Hippocampal formation (tissue), 2 donors: ENCODE measurements at regions not wholly inside any gene's neighbourhood (a gene's known extent, or its start where the extent isn't known, plus 50 kb on each side); places are given as distances from the start of the nearest gene placed in this dataset.

Experiments
- DNase-seq, 2 donors: peaks; one replicate each; lab custom pipeline; 2025; lab: John Stamatoyannopoulos, UW

DNA sequence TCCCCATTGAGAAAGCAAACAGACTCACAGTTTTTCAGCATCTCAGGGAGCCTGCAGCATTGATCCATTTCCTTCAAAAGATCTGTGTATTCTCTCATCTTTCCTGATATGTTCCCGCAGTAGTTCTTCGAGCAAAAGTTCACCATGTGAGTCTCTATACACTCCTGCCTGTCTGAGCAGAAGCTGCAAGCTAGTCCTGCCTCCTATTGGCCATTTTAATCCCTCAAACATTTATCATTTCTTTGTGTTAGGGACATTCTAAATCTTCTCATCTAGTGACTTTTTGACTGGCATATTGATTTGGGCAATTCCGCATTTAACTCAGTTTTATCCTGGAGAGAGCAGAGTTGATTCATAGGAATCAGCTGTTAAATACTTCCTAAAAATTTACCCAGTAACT lies 660.4 kb upstream of the KLF12 start:
- no peak for DNase-seq

DNA sequence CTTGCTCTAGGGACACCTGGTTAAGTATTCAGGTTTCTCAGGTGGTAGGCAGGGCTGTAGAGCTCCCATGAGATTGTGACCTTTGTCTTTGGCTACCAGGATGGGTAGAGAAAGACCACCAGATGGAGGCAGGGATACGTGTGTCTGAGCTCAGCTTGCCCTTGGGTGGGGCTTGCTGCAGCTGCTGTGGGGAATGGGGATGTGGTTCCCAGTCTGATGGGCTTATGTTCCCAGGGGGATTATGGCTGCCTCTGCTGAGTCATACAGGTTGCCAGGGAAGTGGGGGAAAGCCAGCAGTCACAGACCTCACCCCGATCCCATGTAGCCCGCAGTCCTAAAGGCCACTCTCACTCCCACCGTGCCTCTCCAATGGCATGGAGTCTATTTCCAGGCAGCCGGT lies 659.9 kb upstream of the KLF12 start:
- DNase-seq = no peak

DNA sequence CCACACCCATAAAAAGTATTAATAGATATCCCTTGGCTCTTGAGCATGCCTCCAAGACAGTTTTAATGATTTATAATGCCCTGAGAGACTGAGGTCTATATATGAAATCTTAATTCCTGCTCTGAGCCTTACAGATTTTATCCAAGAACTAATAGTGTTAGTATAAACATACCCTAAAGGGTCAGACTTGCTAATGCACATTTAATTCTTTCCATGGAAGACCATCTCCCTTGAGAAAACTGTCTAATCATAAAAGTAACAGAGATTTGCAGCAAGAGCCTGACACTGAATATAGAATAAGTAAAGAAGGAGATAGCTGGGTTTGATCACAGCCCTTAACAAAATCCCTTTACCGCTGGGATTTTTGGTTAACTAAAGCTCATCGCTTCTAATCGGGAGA lies 650.8 kb upstream of the KLF12 start:
- no peak for DNase-seq

DNA sequence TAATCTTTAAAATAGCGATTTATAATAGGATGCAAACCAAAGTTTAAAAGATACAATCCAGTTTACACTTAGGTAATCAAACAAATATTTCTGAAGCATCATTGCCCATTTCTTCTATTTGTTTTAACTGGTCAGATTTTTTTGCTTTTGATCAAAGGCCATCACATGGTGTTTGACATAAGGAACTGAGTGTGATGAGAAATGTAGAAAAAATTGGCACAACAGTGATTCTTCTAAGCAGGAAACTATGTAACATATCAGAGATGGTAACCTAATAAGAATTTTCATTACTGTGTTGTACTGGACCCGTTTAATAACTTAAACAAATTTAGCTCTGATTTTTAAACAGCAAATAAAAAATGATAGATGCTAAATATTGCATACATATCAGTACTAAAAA lies 644.7 kb upstream of the KLF12 start:
- no peak for DNase-seq

DNA sequence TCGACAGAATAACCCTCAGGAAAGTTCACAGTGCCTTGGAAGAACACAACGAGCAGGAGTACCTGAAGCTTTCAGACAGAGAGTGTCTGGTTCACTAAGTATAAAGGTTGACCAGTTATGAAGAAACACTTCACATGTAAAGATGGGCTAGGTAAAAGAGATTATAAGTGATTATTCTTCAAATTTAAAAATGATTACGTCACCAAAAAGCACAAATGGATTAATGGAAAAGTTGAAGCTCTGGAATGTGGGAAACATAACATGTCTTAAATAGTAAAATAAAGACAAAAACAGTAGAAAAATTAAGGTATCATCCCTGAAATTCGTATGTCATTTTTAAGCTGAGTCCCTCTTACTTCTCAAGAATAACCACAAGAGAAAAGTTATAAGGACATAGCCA lies 643.9 kb upstream of the KLF12 start:
- DNase-seq = no peak

DNA sequence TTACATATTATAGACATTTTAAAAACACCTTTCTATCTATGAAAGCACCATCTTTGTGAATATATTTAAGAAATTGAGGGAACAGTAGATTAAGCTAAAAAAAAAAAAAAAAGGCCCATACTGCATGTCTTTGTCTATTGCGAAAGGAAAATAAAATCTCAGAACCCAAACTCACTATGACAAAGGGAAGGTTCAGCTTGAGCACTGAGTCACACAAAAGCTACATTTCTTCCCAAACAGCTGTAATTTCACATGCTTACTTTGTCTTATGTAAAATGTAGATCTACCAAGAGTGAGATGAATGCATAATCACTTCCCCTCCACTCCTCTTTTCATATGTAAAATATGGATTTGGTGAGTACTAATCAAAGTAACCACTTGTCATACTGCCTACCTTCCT lies 640.1 kb upstream of the KLF12 start:
- no peak for DNase-seq

DNA sequence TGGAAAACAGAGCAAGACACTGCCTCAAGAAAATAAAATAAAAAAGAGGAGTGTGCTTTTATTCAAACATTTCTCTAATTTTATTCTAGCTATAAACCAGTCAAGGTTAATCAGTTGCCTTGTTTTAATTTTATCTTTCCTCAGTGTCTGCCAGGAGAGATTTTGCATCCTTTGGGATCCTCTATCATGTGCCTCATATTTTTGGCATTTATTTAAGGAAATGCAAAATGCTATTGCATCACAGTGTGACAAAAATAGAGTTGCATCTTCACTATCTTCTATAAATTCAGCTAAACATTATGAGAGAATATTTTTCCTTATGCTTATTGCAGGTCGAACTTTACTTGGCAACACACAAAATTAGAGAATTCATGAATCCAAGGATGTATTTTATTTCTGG lies 639.0 kb upstream of the KLF12 start:
- no peak for DNase-seq

DNA sequence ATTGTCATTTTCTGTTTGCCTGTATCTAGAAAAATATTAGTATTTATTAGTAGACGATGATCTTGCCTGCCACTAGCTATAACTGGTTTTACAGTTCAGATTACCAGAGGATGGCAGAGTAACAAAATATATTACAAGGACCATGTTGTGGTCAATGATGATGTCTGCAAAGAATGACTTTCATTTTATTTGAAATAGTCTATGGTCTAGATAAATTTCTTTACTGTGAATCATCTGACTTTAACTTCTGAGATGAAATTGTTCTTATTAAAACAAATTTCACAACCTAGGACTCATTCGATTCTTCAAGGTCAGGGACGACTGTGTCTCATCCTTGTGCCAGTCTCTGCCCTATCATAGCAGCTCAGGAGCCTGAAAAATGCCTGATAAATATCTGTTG lies 637.8 kb upstream of the KLF12 start:
- DNase-seq = no peak

DNA sequence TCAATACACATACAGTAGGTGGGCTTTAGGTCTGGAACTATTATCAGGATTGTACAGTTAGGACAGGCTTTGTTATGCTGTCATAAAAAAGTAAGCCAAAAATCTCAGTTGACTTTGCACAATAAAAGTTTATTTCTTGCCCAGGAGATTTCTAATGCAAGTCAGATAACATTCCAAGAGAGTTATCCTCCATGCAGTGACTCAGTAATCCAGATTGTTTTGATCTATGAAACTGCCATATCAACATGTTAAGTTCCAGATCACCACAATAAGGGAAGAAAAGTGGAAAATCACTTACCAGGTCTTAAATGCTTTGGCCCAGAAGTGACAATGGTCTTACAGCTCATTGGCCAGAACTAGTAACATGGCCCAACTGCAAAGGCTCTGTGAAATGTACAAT lies 636.2 kb upstream of the KLF12 start:
- no peak for DNase-seq

DNA sequence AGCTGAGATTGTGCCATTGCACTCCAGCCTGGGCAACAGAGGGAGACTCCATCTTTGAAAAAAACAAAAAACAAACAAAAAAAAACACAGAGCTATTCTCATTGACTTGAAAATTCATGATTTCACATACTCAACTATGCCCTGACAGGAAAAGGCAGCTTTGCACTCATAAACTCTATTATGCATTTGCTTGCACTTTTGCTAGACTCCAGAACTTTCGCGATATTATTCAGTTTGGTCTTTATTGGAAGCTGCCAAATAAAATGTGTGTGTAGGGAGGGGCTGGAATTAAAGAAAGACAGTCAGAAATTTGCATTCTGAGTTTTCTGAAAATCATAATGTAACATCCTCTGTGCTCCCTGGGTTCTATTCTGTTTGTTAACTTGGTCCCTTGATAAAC lies 635.1 kb upstream of the KLF12 start:
- DNase-seq = no peak

DNA sequence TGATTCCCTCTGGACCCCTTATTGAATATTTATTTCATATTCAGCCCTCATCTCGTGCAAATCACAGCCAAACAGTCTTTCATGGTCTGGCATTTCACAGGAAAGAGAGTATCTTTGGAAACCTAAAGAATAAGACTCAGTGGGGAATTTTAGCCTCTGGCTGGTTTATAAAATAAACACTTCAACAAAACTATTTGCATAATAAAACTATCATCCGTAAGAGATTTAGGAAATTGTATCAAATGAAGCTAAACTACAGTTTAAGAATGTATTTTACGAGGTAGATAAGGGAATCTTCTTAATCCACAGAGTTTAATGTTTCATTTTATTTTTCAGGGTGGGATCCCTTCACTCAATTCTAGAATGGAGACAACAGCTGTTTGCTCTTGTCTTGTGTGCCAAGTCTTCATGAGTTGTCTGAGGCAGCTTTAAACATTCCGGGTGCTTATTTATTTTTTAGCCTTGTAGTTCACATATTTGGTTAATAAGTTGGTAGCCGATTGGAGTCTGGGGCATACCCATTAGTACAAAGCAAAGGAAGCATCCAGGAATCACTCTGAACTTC lies 634.4 kb upstream of the KLF12 start:
- no peak for DNase-seq

DNA sequence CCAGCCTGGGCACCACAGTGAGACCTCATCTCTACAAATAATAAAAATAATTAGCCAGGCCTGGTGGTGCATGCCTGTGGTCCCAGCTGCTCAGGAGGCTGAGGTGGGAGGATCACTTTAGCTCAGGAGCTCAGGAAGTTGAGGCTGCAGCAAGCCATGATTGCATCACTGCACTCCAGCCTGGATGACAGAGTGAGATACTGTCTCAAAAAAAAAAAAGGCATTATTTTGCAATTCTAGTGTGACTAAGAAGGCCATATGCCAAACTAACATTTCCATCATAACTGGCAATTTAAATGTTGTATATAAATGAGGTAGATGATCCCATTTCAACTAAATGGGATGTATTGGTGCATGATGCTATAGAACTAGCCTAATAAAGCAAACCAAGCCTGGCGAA lies 632.8 kb upstream of the KLF12 start:
- DNase-seq = no peak

DNA sequence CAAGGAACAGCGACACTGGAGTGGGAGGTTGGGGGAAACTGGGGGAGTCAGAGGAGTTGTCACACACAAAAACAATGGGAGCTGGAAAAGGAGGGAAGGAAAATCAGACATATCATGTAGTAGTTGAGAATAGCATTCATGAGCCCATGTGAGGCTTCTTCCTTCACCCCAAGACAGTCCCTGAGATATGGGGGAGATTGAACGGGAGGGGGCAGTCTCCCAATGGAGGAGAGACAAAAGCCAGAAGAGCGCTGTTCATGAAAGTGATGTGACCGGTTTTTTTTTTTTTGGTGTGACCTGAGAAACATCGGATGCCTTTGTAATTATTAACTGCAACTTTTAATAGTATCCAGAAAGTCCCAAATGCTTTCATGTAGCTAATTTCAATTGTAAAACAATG lies 631.8 kb upstream of the KLF12 start:
- DNase-seq = no peak

DNA sequence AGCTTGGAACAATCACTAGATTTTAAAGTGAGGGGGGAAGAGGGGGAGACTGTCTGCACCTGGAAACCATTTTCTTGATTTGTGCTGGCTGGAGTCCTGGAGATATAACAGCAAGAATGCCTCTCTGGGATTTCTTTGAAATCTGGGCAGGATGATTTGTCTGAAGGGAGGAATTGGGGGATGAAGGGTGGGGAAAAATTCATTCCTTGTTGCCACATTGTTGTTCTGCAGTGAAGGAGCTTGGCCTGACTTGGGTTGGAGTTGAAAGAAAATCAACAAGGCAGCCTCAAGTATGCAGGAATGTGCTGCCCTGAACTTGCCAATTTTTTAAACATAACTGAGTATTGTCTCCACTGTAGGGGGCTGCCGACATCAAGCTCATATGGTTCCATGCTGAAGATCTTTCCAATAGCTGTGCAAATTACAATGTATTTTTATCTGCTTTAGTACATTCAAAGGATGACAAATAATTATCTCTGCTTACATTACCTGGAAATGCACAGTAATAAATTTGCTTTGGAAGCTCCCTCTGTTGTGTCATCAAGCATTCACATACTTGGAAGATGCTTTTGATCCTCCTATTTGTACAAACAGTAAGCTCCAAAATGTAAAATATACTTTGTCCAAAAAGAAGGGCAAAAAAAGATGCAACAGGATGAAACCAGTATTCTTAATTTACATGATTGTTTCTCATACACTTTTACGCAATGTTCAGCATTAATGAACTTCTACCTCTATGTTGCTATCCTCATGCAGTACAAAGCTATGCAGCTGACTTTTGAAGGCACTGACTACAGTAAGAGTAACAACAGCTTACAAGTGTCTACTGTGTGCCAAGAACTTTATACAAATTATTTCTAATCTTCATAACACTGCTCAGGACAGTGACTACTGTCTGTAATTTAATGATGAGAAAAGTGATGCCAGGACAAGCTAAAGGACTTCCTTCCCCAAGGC lies 627.9 kb upstream of the KLF12 start:
- no peak for DNase-seq

DNA sequence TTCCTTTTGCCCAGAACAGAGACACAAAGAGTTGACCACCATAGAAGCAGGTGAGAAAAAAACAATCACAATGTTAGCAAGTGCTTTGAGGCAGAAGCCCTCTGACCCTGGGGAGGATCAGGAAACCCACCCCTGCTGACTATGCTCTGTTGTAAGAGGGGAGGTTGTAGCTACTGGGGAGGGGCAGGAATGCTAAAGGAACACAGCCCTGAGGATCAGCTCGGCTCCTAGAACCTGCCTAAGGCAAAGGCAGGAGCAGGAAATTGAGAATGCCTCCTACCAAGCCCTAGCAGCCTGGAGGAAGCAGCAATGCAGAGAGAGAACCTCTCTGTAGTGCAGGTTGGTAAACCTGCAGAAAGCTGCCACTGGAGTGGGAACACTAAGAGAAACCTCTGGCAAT lies 624.0 kb upstream of the KLF12 start:
- DNase-seq = no peak

DNA sequence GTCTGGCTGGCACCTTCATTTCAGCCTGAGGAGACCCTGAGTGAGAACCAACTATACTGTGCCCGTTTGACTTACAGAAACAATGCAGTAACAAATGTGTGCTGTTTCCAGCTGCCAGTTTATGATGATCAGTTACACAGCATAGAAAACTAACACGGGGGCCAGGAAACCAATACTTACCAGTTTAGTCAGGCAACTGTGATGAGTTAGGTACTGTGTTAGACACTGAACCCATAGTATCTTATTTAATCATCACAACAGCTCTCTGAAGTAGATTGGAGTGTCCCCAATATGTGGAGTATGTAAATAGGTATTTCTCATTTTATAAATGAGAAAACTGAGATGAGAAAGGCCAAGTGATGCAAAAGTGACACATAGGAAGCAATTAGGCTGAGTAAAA lies 620.9 kb upstream of the KLF12 start:
- no peak for DNase-seq

DNA sequence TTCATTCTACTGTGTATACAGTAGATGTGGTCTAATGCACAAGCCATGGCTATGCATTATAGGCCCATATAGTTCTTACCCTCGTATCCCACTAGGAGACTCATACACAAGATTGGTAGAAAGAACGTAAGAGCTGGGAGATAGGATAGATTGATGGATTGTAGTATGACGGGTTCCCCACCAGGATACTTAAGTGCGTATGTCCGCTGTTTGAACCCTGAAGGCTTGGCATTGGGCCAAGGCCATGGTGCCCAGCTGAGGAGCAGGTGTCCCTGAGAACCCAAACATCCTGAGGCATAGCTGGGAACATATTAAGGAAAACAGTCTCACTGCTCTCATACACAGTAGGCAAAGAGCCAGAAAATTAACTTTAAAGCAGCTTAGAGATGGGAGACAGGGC lies 617.5 kb upstream of the KLF12 start:
- no peak for DNase-seq

DNA sequence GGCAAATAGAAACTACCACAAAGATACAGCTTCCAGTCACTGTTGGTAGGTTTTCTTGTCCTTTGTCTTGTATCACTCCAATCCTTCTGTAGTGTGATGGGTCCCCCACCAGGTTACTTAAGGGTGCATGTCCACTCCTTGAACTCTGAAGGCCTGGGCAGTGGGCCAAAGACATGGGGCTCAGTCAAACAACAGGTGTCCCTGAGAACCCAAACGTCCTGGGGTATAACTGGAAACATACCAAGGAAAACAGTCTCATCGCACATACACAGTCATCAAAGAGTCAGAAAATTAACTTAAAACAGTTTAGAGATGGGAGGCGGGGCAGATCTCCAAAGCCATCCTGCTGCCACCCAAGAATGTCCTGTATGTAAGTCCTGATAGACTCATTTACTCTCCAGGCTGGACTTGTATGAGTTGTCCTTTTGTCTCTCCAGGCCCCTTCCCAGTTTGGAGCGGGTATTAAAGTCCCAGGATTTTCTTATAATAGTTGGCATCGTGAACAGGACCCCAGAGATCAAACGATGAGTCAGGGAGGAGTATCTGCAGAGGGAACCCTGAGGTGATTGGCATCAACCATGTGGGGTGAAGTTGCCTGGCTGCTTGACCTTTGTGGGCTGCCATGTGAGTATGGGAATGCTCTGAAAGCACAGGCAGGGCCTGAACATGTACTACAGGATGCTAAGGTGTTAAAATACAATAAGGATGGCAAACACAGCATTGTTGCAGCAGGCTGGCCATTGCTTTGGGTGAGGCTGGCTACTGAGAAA lies 613.2 kb upstream of the KLF12 start:
- no peak for DNase-seq

DNA sequence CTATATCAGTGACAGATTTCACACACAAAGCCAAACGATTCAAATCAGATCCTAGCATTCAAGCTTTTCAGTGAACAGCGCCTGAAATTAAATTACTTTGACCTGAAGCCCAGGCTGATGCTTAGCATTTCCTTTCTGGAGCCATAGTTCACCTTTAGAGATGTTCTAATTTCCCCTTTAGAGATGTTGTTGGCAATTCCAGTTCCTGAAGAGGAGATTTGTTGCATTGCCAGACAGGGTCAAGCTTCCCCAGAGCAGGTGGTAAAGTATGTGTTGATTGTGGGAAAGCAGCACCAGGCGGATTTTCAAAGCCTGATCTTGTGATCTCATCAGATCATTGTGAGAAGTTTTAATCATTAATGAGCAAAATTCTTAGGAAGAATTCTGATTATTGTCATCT lies 609.8 kb upstream of the KLF12 start:
- DNase-seq = no peak

DNA sequence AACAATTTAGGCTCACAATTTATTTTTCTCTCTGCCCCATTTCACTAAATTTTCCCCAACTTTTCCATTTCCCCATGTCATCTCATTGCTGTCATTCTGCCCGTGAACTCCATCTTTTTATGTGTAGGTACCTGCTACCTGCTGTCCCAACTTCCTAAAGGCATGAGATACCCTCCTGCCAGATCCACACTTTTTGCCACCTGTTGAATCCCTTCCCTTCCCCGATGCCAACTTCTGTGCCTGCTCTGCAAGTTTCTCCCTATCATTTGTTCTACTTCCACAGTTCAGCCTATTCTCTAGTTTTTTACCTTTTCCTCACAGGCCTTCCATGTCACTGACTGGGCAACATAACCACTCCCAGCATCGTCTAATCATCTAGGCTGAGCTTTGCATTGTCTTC lies 607.5 kb upstream of the KLF12 start:
- no peak for DNase-seq

DNA sequence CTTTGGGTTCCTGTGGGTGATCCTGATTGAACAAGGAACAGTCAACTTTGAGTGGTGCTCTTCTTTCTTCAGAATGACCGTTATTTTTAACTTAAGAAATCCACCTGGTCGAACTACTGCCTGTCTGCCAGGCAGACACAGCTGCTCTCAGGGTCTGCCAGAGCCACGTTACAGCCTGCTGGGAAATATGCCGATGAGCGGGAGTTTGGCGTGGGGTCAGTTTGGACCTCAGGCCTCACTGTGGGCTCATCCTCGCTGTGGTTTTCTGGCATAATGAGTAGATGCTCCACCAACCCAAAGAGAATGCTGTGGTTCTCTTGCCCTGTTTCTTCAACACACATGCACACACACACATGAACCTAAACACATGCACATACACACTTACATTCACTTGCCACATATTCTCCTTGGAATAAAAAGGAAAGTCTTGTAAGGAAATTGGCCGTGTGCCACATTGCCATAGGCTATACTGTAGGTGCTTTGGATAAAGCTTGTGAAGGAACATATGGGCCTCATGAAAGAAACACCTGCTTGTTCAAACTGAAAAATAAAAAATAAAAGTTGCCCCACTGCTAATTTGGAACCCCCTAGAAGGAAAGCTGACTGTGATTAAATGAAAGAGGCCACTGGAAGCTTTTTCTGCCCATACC lies 598.7 kb upstream of the KLF12 start:
- no peak for DNase-seq

DNA sequence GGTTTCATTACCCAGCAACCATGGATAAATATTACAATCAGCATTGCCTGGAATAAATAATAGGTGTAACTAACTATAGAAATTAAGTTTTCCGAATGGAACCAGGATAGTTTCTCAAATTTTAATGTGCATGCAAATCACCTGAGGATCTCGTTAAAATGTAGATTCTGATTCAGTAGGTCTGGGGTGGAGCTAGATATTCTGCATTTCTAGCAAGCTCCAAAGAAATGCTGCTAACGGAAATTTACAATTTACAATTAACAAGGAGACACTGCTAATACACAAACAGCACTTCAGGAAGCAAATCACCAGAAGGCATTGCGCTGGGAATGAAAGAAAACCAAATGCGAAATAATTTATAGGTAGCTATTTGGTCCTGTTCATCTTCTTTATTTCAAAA lies 597.5 kb upstream of the KLF12 start:
- no peak for DNase-seq
